HepG2 (cell line): ENCODE measurements at regions not wholly inside any gene's neighbourhood (a gene's known extent, or its start where the extent isn't known, plus 50 kb on each side); places are given as distances from the start of the nearest gene placed in this dataset.

ENCODE experiments used
- ATAC-seq: fragments of 200-7000 bp; cut with Tn5 transposase; 3 replicates; pipeline ENCODE4 v1.9.1; 2020; ENCODE audit warnings: mild to moderate bottlenecking, moderate library complexity
- BruUV-seq: library from RNA; stranded (reverse); fragments of 400-500 nt; replicated peaks from 2 replicates; lab custom pipeline; 2021; lab: Mats Ljungman, UMichigan
- CTCF ChIA-PET: fragments of 300-600 bp; formaldehyde crosslinking; extraction: SDS; loops from one replicate; lab custom pipeline; 2021; ENCODE audit warnings: low total read pairs, inconsistent platforms, low intra/inter-chr PET ratio; lab: Yijun Ruan, JAX
- POLR2A ChIA-PET: fragments of 350-600 bp; sonication (Branson Sonifier 250); formaldehyde crosslinking; loops from one replicate; lab custom pipeline; 2020; ENCODE audit warnings: antibody characterized with exemption, inconsistent platforms; lab: Yijun Ruan, JAX
- DNase-seq: peaks from one replicate; pipeline ENCODE4 v3.0.0-alpha.2; 2015; ENCODE audit warnings: low spot score
- FAIRE-seq: peaks from 3 replicates; lab custom pipeline; 2011; peaks lifted over from hg19 to GRCh38; lab: Jason Lieb, UNC
- H2AFZ ChIP-seq: one replicate; pipeline ENCODE4 v1.6.1; 2011; ENCODE audit warnings: low read length, inconsistent platforms
- H3K27ac ChIP-seq: fragments of 300-600 bp; 3 replicates; pipeline ENCODE4 v1.8.0; 2011; ENCODE audit warnings: mixed run types, mild to moderate bottlenecking, mixed read lengths, low read length, inconsistent platforms; ENCODE audit not compliant: insufficient read depth; ENCODE audit errors: extremely low read length
- H3K27me3 ChIP-seq, 2 experiments: fragments of 200-600 bp in 1 of 2; 2 replicates in 1 of 2; 3 replicates in 1 of 2; pipeline versions ENCODE4 v1.6.0 to v1.8.0; 2011; ENCODE audit warnings: low read length in 2 of 2, mild to moderate bottlenecking in 2 of 2, moderate library complexity in 2 of 2, inconsistent platforms in 1 of 2; ENCODE audit not compliant: insufficient read depth in 2 of 2, control insufficient read depth in 1 of 2
- H3K36me3 ChIP-seq, 2 experiments: fragments of 200-600 bp in 1 of 2; replicated peaks in 1 of 2; 2 replicates in 1 of 2; 3 replicates in 1 of 2; pipeline versions ENCODE4 v1.5.1 to v1.8.0; 2011; ENCODE audit warnings: low read length in 2 of 2, inconsistent platforms in 1 of 2; ENCODE audit not compliant: insufficient read depth in 2 of 2, control insufficient read depth in 1 of 2
- H3K4me1 ChIP-seq: 2 replicates; pipeline ENCODE4 v1.5.1; 2012; ENCODE audit warnings: low read length, inconsistent platforms; ENCODE audit not compliant: insufficient read depth
- H3K4me2 ChIP-seq: 2 replicates; pipeline ENCODE4 v1.6.0; 2011; ENCODE audit warnings: low read depth, low read length, inconsistent platforms
- H3K4me3 ChIP-seq, 3 experiments: fragments of 200-600 bp in 1 of 3; sonication (generic), shearing (Covaris generic) in 1 of 3; replicated peaks in 1 of 3; 2 replicates each; pipeline ENCODE4 v1.5.1; 2011 to 2016; ENCODE audit warnings: low read length in 3 of 3, inconsistent platforms in 2 of 3, low read depth in 2 of 3, mild to moderate bottlenecking in 2 of 3, control low read depth in 1 of 3, mixed read lengths in 1 of 3; ENCODE audit not compliant: insufficient read depth in 1 of 3
- H3K79me2 ChIP-seq: one replicate; pipeline ENCODE4 v1.6.1; 2011; ENCODE audit warnings: low read length, inconsistent platforms; ENCODE audit not compliant: insufficient read depth
- H3K9ac ChIP-seq: 2 replicates; pipeline ENCODE4 v1.6.0; 2011; ENCODE audit warnings: mild to moderate bottlenecking, low read depth, low read length, inconsistent platforms; ENCODE audit not compliant: insufficient read depth
- H3K9me3 ChIP-seq: 2 replicates; pipeline ENCODE4 v1.5.1; 2012; ENCODE audit warnings: mild to moderate bottlenecking, low read length
- H4K20me1 ChIP-seq: 2 replicates; pipeline ENCODE4 v1.6.0; 2011; ENCODE audit warnings: inconsistent platforms, mild to moderate bottlenecking, low read length, moderate library complexity; ENCODE audit not compliant: insufficient read depth
- ARID2 ChIP-seq: sonication (generic); formaldehyde crosslinking; IDR thresholded peaks from 2 replicates; pipeline ENCODE4 v1.8.1; 2022; ENCODE audit warnings: mild to moderate bottlenecking, missing genetic modification reagents, borderline replicate concordance
- ETV6 ChIP-seq: sonication (generic); formaldehyde crosslinking; conservative IDR thresholded peaks from 2 replicates; pipeline ENCODE4 v1.4.0; 2020; ENCODE audit warnings: missing genetic modification reagents
- NFKBIZ ChIP-seq: IDR thresholded peaks from 2 replicates; pipeline ENCODE4 v1.6.1; 2018; ENCODE audit warnings: missing genetic modification reagents, missing compliant biosample characterization
- PCBP1 ChIP-seq: fragments of 200-400 bp; formaldehyde crosslinking; IDR thresholded peaks from 2 replicates; pipeline ENCODE4 v1.6.1; 2017; ENCODE audit warnings: mild to moderate bottlenecking, low read depth, low read length, borderline replicate concordance
- THAP9 ChIP-seq: sonication (generic); formaldehyde crosslinking; IDR thresholded peaks from 2 replicates; pipeline ENCODE4; 2020; ENCODE audit warnings: missing genetic modification reagents, mild to moderate bottlenecking, borderline replicate concordance
- ZNF558 ChIP-seq: sonication (generic); formaldehyde crosslinking; IDR thresholded peaks from 2 replicates; pipeline ENCODE4 v1.9.0; 2022; ENCODE audit warnings: mild to moderate bottlenecking, missing genetic modification reagents, borderline replicate concordance
- ZNF678 ChIP-seq: sonication (generic); formaldehyde crosslinking; IDR thresholded peaks from 2 replicates; pipeline ENCODE4 v1.4.0; 2020; ENCODE audit warnings: mild to moderate bottlenecking, missing genetic modification reagents
- ZNF703 ChIP-seq: sonication (generic); formaldehyde crosslinking; IDR thresholded peaks from 2 replicates; pipeline ENCODE4 v1.5.1; 2020; ENCODE audit warnings: missing genetic modification reagents, mild to moderate bottlenecking, moderate library complexity, borderline replicate concordance
- ZNF841 ChIP-seq: sonication (generic); formaldehyde crosslinking; IDR thresholded peaks from 2 replicates; pipeline ENCODE4 v1.8.1; 2023; ENCODE audit warnings: missing genetic modification reagents, borderline replicate concordance
- ZNF879 ChIP-seq: sonication (generic); formaldehyde crosslinking; IDR thresholded peaks from 2 replicates; pipeline ENCODE4 v1.8.1; 2023; ENCODE audit warnings: missing genetic modification reagents
- ZSCAN9 ChIP-seq: IDR thresholded peaks from 2 replicates; pipeline ENCODE4 v1.6.1; 2016; ENCODE audit warnings: borderline replicate concordance
- WGBS: methylation state at CpG from one replicate; pipeline ENCODE4 v1.1.6; 2017; ENCODE audit warnings: low lambda C conversion rate; 5-methylcytosine and 5-hydroxymethylcytosine counted together
- in situ Hi-C: cut with HindIII; loops from 2 replicates; pipeline ENCODE4 v1.10.0; 2017; ENCODE audit warnings: low pct_unique_long_range_greater_than_20kb; ENCODE audit not compliant: extremely low pct_ligation_motif_present
- intact Hi-C: fragments of 100-400 bp; cut with micrococcal nuclease; formaldehyde crosslinking; loops from one replicate; pipeline ENCODE4 v1.10.0; 2022; ENCODE audit not compliant: unreplicated experiment
- TF ChIP-seq, protein P1 (sequence below): IDR thresholded peaks from 2 replicates; pipeline ENCODE4 v1.6.1; 2012; ENCODE audit warnings: inconsistent platforms
- TF ChIP-seq, protein P2 (sequence below): IDR thresholded peaks from 2 replicates; pipeline ENCODE4 v1.4.0; 2020; ENCODE audit warnings: mild to moderate bottlenecking, missing genetic modification reagents
- TF ChIP-seq, protein P3 (sequence below): sonication (generic); formaldehyde crosslinking; IDR thresholded peaks from 2 replicates; pipeline ENCODE4 v1.5.0; 2020; ENCODE audit warnings: missing genetic modification reagents

GRCh38 chr13:73782450-73783449 is 351.5 kb downstream of the KLF12 start:
- ChIA-PET POLR2A (no interaction called here), CTCF (no interaction called here)
- no TSS peak for BruUV-seq
- WGBS = 33% methylated on average over 6 of the region's 6 CpGs
- Histone ChIP-seq H3K27me3 (no peaks in the 10 kb centered on the region), H3K9ac (no peak overlapping the region), H3K4me3 (no peak overlapping the region), H3K79me2 (no peaks in the 10 kb centered on the region), H3K27ac (peak overlapping the region; percentile 7), H4K20me1 (no peaks in the 10 kb centered on the region), H3K9me3 (no peaks in the 10 kb centered on the region), H2AFZ (no peak overlapping the region), H3K36me3 (no peaks in the 10 kb centered on the region), H3K4me1 (peaks cover 33% of the 10 kb centered on the region), H3K4me2 (no peak overlapping the region; the same call in 1 of the 2 replicates)
- in situ Hi-C loops = no loop called here
- peak; percentile 77 for ATAC-seq
- peak; percentile 42 for DNase-seq
- FAIRE-seq = no peak
- intact Hi-C loops = no loop called here
- TF ChIP-seq, protein P1, sequence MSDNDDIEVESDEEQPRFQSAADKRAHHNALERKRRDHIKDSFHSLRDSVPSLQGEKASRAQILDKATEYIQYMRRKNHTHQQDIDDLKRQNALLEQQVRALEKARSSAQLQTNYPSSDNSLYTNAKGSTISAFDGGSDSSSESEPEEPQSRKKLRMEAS = no peak
- TF ChIP-seq, protein P2, sequence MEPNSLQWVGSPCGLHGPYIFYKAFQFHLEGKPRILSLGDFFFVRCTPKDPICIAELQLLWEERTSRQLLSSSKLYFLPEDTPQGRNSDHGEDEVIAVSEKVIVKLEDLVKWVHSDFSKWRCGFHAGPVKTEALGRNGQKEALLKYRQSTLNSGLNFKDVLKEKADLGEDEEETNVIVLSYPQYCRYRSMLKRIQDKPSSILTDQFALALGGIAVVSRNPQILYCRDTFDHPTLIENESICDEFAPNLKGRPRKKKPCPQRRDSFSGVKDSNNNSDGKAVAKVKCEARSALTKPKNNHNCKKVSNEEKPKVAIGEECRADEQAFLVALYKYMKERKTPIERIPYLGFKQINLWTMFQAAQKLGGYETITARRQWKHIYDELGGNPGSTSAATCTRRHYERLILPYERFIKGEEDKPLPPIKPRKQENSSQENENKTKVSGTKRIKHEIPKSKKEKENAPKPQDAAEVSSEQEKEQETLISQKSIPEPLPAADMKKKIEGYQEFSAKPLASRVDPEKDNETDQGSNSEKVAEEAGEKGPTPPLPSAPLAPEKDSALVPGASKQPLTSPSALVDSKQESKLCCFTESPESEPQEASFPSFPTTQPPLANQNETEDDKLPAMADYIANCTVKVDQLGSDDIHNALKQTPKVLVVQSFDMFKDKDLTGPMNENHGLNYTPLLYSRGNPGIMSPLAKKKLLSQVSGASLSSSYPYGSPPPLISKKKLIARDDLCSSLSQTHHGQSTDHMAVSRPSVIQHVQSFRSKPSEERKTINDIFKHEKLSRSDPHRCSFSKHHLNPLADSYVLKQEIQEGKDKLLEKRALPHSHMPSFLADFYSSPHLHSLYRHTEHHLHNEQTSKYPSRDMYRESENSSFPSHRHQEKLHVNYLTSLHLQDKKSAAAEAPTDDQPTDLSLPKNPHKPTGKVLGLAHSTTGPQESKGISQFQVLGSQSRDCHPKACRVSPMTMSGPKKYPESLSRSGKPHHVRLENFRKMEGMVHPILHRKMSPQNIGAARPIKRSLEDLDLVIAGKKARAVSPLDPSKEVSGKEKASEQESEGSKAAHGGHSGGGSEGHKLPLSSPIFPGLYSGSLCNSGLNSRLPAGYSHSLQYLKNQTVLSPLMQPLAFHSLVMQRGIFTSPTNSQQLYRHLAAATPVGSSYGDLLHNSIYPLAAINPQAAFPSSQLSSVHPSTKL (CRISPR knock-in tag) = peak; percentile 62
- TF ChIP-seq ZNF558 (no peak), ZNF703 (CRISPR knock-in tag) (no peak), ZNF879 (CRISPR knock-in tag) (no peak), ZNF678 (CRISPR knock-in tag) (no peak), PCBP1 (no peak), THAP9 (CRISPR knock-in tag) (no peak), NFKBIZ (CRISPR knock-in tag) (no peak), ETV6 (CRISPR knock-in tag) (no peak), ZSCAN9 (no peak), ARID2 (CRISPR knock-in tag) (no peak), ZNF841 (CRISPR knock-in tag) (no peak)
- TF ChIP-seq, protein P3, sequence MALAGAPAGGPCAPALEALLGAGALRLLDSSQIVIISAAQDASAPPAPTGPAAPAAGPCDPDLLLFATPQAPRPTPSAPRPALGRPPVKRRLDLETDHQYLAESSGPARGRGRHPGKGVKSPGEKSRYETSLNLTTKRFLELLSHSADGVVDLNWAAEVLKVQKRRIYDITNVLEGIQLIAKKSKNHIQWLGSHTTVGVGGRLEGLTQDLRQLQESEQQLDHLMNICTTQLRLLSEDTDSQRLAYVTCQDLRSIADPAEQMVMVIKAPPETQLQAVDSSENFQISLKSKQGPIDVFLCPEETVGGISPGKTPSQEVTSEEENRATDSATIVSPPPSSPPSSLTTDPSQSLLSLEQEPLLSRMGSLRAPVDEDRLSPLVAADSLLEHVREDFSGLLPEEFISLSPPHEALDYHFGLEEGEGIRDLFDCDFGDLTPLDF = no peak
